IMR-90 (cell line): ENCODE measurements at regions not wholly inside any gene's neighbourhood (a gene's known extent, or its start where the extent isn't known, plus 50 kb on each side); places are given as distances from the start of the nearest gene placed in this dataset.

Source experiments
- ATAC-seq: fragments of 200-7000 bp; cut with Tn5 transposase; 2 replicates; pipeline ENCODE4 v1.9.1; 2020; ENCODE audit warnings: low read depth, mild to moderate bottlenecking, moderate library complexity
- BruUV-seq: library from RNA; stranded (reverse); fragments of 400-500 nt; replicated peaks from 2 replicates; lab custom pipeline; 2021; lab: Mats Ljungman, UMichigan
- CTCF ChIA-PET: fragments of 300-600 bp; formaldehyde crosslinking; extraction: SDS; loops from one replicate; lab custom pipeline; 2021; ENCODE audit warnings: antibody characterized with exemption; lab: Yijun Ruan, JAX
- POLR2A ChIA-PET: fragments of 300-600 bp; sonication (Branson Sonifier 250); formaldehyde crosslinking; loops from one replicate; lab custom pipeline; 2022; ENCODE audit warnings: antibody characterized with exemption; ENCODE audit not compliant: unreplicated experiment; lab: Charles Lee
- DNase-seq: peaks from one replicate; pipeline ENCODE4 v3.0.0; 2013
- H2AFZ ChIP-seq: replicated peaks from 2 replicates; pipeline ENCODE3; 2013; ENCODE audit warnings: low read length, mild to moderate bottlenecking; ENCODE audit not compliant: poor library complexity
- H2AK5ac ChIP-seq: 2 replicates; pipeline ENCODE4 v1.6.1; 2013; ENCODE audit warnings: low read depth, low read length, inconsistent platforms
- H2AK9ac ChIP-seq: replicated peaks from 2 replicates; pipeline ENCODE3; 2013; ENCODE audit warnings: mild to moderate bottlenecking, low read depth, low read length, moderate library complexity; ENCODE audit not compliant: poor library complexity
- H2BK120ac ChIP-seq: 2 replicates; pipeline ENCODE4 v1.6.1; 2013; ENCODE audit warnings: low read depth, low read length, inconsistent platforms
- H2BK15ac ChIP-seq: 3 replicates; pipeline ENCODE4 v1.6.1; 2013; ENCODE audit warnings: low read depth, low read length, inconsistent platforms
- H2BK20ac ChIP-seq: 2 replicates; pipeline ENCODE4 v1.6.1; 2013; ENCODE audit warnings: low read depth, mild to moderate bottlenecking, inconsistent platforms, low read length, moderate library complexity
- H2BK5ac ChIP-seq: 2 replicates; pipeline ENCODE4 v1.6.1; 2013; ENCODE audit warnings: mild to moderate bottlenecking, low read depth, low read length, inconsistent platforms; ENCODE audit not compliant: poor library complexity, severe bottlenecking
- H3K14ac ChIP-seq: replicated peaks from 2 replicates; pipeline ENCODE4 v1.6.1; 2013; ENCODE audit warnings: low read depth, low read length, inconsistent platforms
- H3K18ac ChIP-seq: 2 replicates; pipeline ENCODE4 v1.6.1; 2013; ENCODE audit warnings: low read depth, low read length, control low read depth
- H3K23ac ChIP-seq: 2 replicates; pipeline ENCODE4 v1.6.1; 2013; ENCODE audit warnings: low read depth, low read length, inconsistent platforms
- H3K27ac ChIP-seq: 2 replicates; pipeline ENCODE4 v1.5.1; 2013; ENCODE audit warnings: mild to moderate bottlenecking, control low read depth, low read length; ENCODE audit not compliant: insufficient read depth
- H3K27me3 ChIP-seq: 2 replicates; pipeline ENCODE4 v1.6.1; 2013; ENCODE audit warnings: low read length; ENCODE audit not compliant: control insufficient read depth, insufficient read depth
- H3K36me3 ChIP-seq: 2 replicates; pipeline ENCODE4 v1.6.1; 2013; ENCODE audit warnings: low read length, mixed read lengths; ENCODE audit not compliant: control insufficient read depth, insufficient read depth
- H3K4ac ChIP-seq: 2 replicates; pipeline ENCODE4 v1.6.1; 2013; ENCODE audit warnings: low read depth, low read length, inconsistent platforms
- H3K4me1 ChIP-seq: 2 replicates; pipeline ENCODE4 v1.6.1; 2013; ENCODE audit warnings: low read length, mixed read lengths; ENCODE audit not compliant: control insufficient read depth, insufficient read depth
- H3K4me2 ChIP-seq: 2 replicates; pipeline ENCODE4 v1.6.1; 2013; ENCODE audit warnings: low read depth, mild to moderate bottlenecking, control low read depth, low read length, moderate library complexity
- H3K4me3 ChIP-seq: 2 replicates; pipeline ENCODE4 v1.5.1; 2013; ENCODE audit warnings: low read depth, mild to moderate bottlenecking, control low read depth, low read length, moderate library complexity; ENCODE audit not compliant: insufficient read depth
- H3K56ac ChIP-seq: 2 replicates; pipeline ENCODE4 v1.6.1; 2013; ENCODE audit warnings: low read length, inconsistent platforms; ENCODE audit not compliant: insufficient read depth; ENCODE audit errors: extremely low read depth
- H3K79me1 ChIP-seq, 2 experiments: 2 replicates each; pipeline ENCODE4 v1.6.1; 2013; ENCODE audit warnings: low read length in 2 of 2, inconsistent platforms in 1 of 2, low read depth in 1 of 2
- H3K9ac ChIP-seq: 2 replicates; pipeline ENCODE4 v1.6.1; 2013; ENCODE audit warnings: low read depth, low read length, control low read depth
- H3K9me1 ChIP-seq: 2 replicates; pipeline ENCODE4 v1.6.1; 2013; ENCODE audit warnings: low read length, inconsistent platforms; ENCODE audit not compliant: insufficient read depth
- H3K9me3 ChIP-seq: 2 replicates; pipeline ENCODE4 v1.6.1; 2013; ENCODE audit warnings: low read length; ENCODE audit not compliant: control insufficient read depth, insufficient read depth
- H4K20me1 ChIP-seq: 2 replicates; pipeline ENCODE4 v1.6.1; 2013; ENCODE audit warnings: low read length, inconsistent platforms; ENCODE audit not compliant: insufficient read depth
- H4K5ac ChIP-seq: 2 replicates; pipeline ENCODE4 v1.6.1; 2013; ENCODE audit warnings: mild to moderate bottlenecking, low read depth, low read length, control low read depth
- H4K8ac ChIP-seq, 2 experiments: 2 replicates each; pipeline ENCODE4 v1.6.1; 2013; ENCODE audit warnings: low read depth in 2 of 2, low read length in 2 of 2, control low read depth in 1 of 2, inconsistent platforms in 1 of 2
- H4K91ac ChIP-seq: 2 replicates; pipeline ENCODE4 v1.6.1; 2013; ENCODE audit warnings: low read depth, low read length, inconsistent platforms; ENCODE audit not compliant: insufficient read depth
- CHD1 ChIP-seq: IDR thresholded peaks from 2 replicates; pipeline ENCODE4 v1.6.1; 2012; ENCODE audit warnings: low read depth, low read length, improper control_type of control experiment
- ELK1 ChIP-seq: fragments of 150-350 bp; IDR thresholded peaks from 2 replicates; pipeline ENCODE4 v1.6.1; 2016; ENCODE audit warnings: low read depth, mild to moderate bottlenecking, low read length, moderate library complexity, borderline replicate concordance
- WGBS, 2 experiments: methylation state at CpG; one replicate each; pipeline versions ENCODE4 v1.1.5 to v1.1.7; 2013; ENCODE audit warnings: missing lambda C conversion rate in 2 of 2; ENCODE audit not compliant: insufficient read length in 1 of 2; ENCODE audit errors: extremely low coverage in 2 of 2; 5-methylcytosine and 5-hydroxymethylcytosine counted together
- dilution Hi-C: fragments of 300-500 bp; cut with HindIII; formaldehyde crosslinking; loops from one replicate; pipeline ENCODE4 v1.14.3; 2018; ENCODE audit warnings: low sequenced_read_pairs; ENCODE audit not compliant: unreplicated experiment
- in situ Hi-C: fragments of 300-500 bp; cut with MboI; formaldehyde crosslinking; loops from 3 replicates; pipeline ENCODE4 v1.14.3; 2019; ENCODE audit warnings: low sequenced_read_pairs, inconsistent platforms, mixed read lengths
- intact Hi-C: fragments of 100-400 bp; cut with micrococcal nuclease; formaldehyde crosslinking; loops from 2 replicates; pipeline ENCODE4 v1.10.0; 2022

- Histone ChIP-seq H3K14ac (no peak overlapping the region), H3K9me3 (no peaks in the 10 kb centered on the region), H3K56ac (no peak overlapping the region), H3K9me1 (no peaks in the 10 kb centered on the region), H3K9ac (no peak overlapping the region), H3K4me3 (no peak overlapping the region), H2BK120ac (no peak overlapping the region), H2AK5ac (no peak overlapping the region), H2BK15ac (no peak overlapping the region), H4K5ac (no peak overlapping the region), H2AK9ac (no peak overlapping the region), H3K4ac (no peak overlapping the region), H4K8ac (no peak overlapping the region), H3K23ac (no peak overlapping the region), H3K36me3 (no peaks in the 10 kb centered on the region), H2BK5ac (no peak overlapping the region), H4K20me1 (no peaks in the 10 kb centered on the region), H2BK20ac (no peak overlapping the region), H3K27ac (no peak overlapping the region), H3K27me3 (no peaks in the 10 kb centered on the region; the same call in 1 of the 2 replicates), H2AFZ (no peak overlapping the region), H3K4me2 (no peak overlapping the region), H3K79me1 (no peaks in the 10 kb centered on the region), H3K4me1 (no peaks in the 10 kb centered on the region), H4K91ac (no peak overlapping the region), H3K18ac (no peak overlapping the region)
- ChIA-PET POLR2A (no interaction called here), CTCF (interaction anchor here (0.7 to 1.1 kb wide), 2 partner anchors 36 to 332 kb away, joined by 3 read pairs; no protein-coding TSS in a partner anchor)
- no peak for ATAC-seq
- no peak for DNase-seq
- TF ChIP-seq CHD1 (no peak), ELK1 (no peak)
- BruUV-seq = no TSS peak
- intact Hi-C loops = no loop called here
- dilution Hi-C loops = no loop called here
- whole genome bisulfite sequencing, 2 experiments = no CpG with 5 or more reads among the region's 2 CpGs
- in situ Hi-C loops = no loop called here
Observed at GRCh38 chr6:82712389-82712788, 348.8 kb downstream of the TPBG start.
